ENCODE measurements at regions not wholly inside any gene's neighbourhood (a gene's known extent, or its start where the extent isn't known, plus 50 kb on each side); places are given as distances from the start of the nearest gene placed in this dataset.

GRCh38 chr3:118000219-118000618, 1034.4 kb downstream of the IGSF11 start:
- no peak for DNase-seq

- no peak for DNase-seq
Measured at GRCh38 chr3:118001380-118001779, 1033.3 kb downstream of the IGSF11 start.

- DNase-seq: no peak
Measured at GRCh38 chr3:118011910-118012309, 1022.7 kb downstream of the IGSF11 start.

GRCh38 chr3:118029049-118029448, 1005.6 kb downstream of the IGSF11 start:
- no peak for DNase-seq

- DNase-seq: no peak
Measured at GRCh38 chr3:118036215-118036614, 998.4 kb downstream of the IGSF11 start.

GRCh38 chr3:118055381-118055780, 979.3 kb downstream of the IGSF11 start:
- no peak for DNase-seq

GRCh38 chr3:118057086-118057485, 977.6 kb downstream of the IGSF11 start:
- DNase-seq: no peak

- DNase-seq: no peak
Measured at GRCh38 chr3:118059096-118059495, 975.5 kb downstream of the IGSF11 start.

- DNase-seq: no peak
Measured at GRCh38 chr3:118067439-118067838, 967.2 kb downstream of the IGSF11 start.

- no peak for DNase-seq
Measured at GRCh38 chr3:118075873-118076272, 958.8 kb downstream of the IGSF11 start.

GRCh38 chr3:118077332-118077731, 957.3 kb downstream of the IGSF11 start:
- DNase-seq: no peak

GRCh38 chr3:118080889-118081288, 953.8 kb downstream of the IGSF11 start:
- no peak for DNase-seq

GRCh38 chr3:118088696-118089095, 946.0 kb downstream of the IGSF11 start:
- no peak for DNase-seq

GRCh38 chr3:118089563-118089962, 945.1 kb downstream of the IGSF11 start:
- no peak for DNase-seq

GRCh38 chr3:118097226-118097625, 937.4 kb downstream of the IGSF11 start:
- no peak for DNase-seq

GRCh38 chr3:118097660-118098059, 937.0 kb downstream of the IGSF11 start:
- no peak for DNase-seq

GRCh38 chr3:118098827-118099226, 935.8 kb downstream of the IGSF11 start:
- no peak for DNase-seq

- no peak for DNase-seq
Measured at GRCh38 chr3:118101891-118102290, 932.8 kb downstream of the IGSF11 start.

- DNase-seq: no peak
Measured at GRCh38 chr3:118102737-118103136, 931.9 kb downstream of the IGSF11 start.

GRCh38 chr3:118108201-118108600, 926.4 kb downstream of the IGSF11 start:
- no peak for DNase-seq

GRCh38 chr3:118108769-118109168, 925.9 kb downstream of the IGSF11 start:
- no peak for DNase-seq

- no peak for DNase-seq
Measured at GRCh38 chr3:118110211-118110610, 924.4 kb downstream of the IGSF11 start.

GRCh38 chr3:118116991-118117390, 917.7 kb downstream of the IGSF11 start:
- DNase-seq: no peak

- no peak for DNase-seq
Measured at GRCh38 chr3:118126751-118127150, 907.9 kb downstream of the IGSF11 start.

GRCh38 chr3:118127992-118128391, 906.7 kb downstream of the IGSF11 start:
- no peak for DNase-seq

GRCh38 chr3:118128886-118129285, 905.8 kb downstream of the IGSF11 start:
- DNase-seq: no peak
